WTC11 (cell line): ENCODE measurements at regions not wholly inside any gene's neighbourhood (a gene's known extent, or its start where the extent isn't known, plus 50 kb on each side); places are given as distances from the start of the nearest gene placed in this dataset.

ENCODE experiments used
- ATAC-seq: fragments of 200-7000 bp; cut with Tn5 transposase; 2 replicates; pipeline ENCODE4 v1.10.0; 2021; ENCODE audit warnings: mild to moderate bottlenecking, moderate library complexity
- CTCF ChIA-PET: fragments of 300-600 bp; sonication (Branson Sonifier 250); formaldehyde crosslinking; loops from one replicate; lab custom pipeline; 2021; ENCODE audit warnings: antibody characterized with exemption; lab: Charles Lee
- POLR2A ChIA-PET: fragments of 350-600 bp; sonication (Branson Sonifier 250); formaldehyde crosslinking; loops from one replicate; lab custom pipeline; 2021; ENCODE audit warnings: antibody characterized with exemption; lab: Charles Lee
- DNase-seq: peaks from one replicate; pipeline ENCODE4 v3.0.0; 2021; ENCODE audit warnings: low spot score
- H3K27ac Mint-ChIP-seq: 2 replicates; pipeline ENCODE4 v1.8.0; 2021; ENCODE audit warnings: mixed read lengths
- H3K27me3 Mint-ChIP-seq: 2 replicates; pipeline ENCODE4 v1.8.0; 2021; ENCODE audit warnings: low read depth, mild to moderate bottlenecking, moderate library complexity, mixed read lengths
- H3K36me3 Mint-ChIP-seq: 2 replicates; pipeline ENCODE4 v1.8.0; 2021; ENCODE audit warnings: mixed read lengths
- H3K4me1 Mint-ChIP-seq: 2 replicates; pipeline ENCODE4 v1.8.0; 2022; ENCODE audit warnings: mixed read lengths
- H3K4me3 Mint-ChIP-seq: 2 replicates; pipeline ENCODE4 v1.8.0; 2021; ENCODE audit warnings: mild to moderate bottlenecking, moderate library complexity, mixed read lengths
- H3K9me3 Mint-ChIP-seq: 2 replicates; pipeline ENCODE4 v1.8.0; 2021; ENCODE audit warnings: mixed read lengths
- ATF1 ChIP-seq: sonication (generic); formaldehyde crosslinking; IDR thresholded peaks from 2 replicates; pipeline ENCODE4 v1.8.1; 2023; ENCODE audit warnings: mild to moderate bottlenecking, moderate library complexity, missing genetic modification reagents
- ATF3 ChIP-seq: sonication (generic); formaldehyde crosslinking; conservative IDR thresholded peaks from 2 replicates; pipeline ENCODE4 v1.8.1; 2022; ENCODE audit warnings: mild to moderate bottlenecking, missing genetic modification reagents
- CDX4 ChIP-seq: fragments of 250-450 bp; sonication (Bioruptor Pico); IDR thresholded peaks from 2 replicates; pipeline ENCODE4 v1.9.0; 2021; ENCODE audit warnings: moderate library complexity, mild to moderate bottlenecking, inconsistent platforms, borderline replicate concordance
- CREM ChIP-seq: sonication (generic); formaldehyde crosslinking; IDR thresholded peaks from 2 replicates; pipeline ENCODE4 v1.8.1; 2022; ENCODE audit warnings: mild to moderate bottlenecking, missing genetic modification reagents, moderate library complexity
- CTCF ChIP-seq: fragments of 200-600 bp; IDR thresholded peaks from 2 replicates; pipeline ENCODE4 v1.8.0; 2022; ENCODE audit warnings: antibody characterized with exemption
- ETV6 ChIP-seq: sonication (generic); formaldehyde crosslinking; IDR thresholded peaks from 2 replicates; pipeline ENCODE4 v1.8.1; 2022; ENCODE audit warnings: mild to moderate bottlenecking, missing genetic modification reagents
- FOXK1 ChIP-seq: sonication (generic); formaldehyde crosslinking; IDR thresholded peaks from 2 replicates; pipeline ENCODE4 v1.8.0; 2022; ENCODE audit warnings: mild to moderate bottlenecking, moderate library complexity, missing genetic modification reagents
- FOXP4 ChIP-seq: sonication (generic); formaldehyde crosslinking; IDR thresholded peaks from 2 replicates; pipeline ENCODE4 v1.8.0; 2022; ENCODE audit warnings: mild to moderate bottlenecking, missing genetic modification reagents
- GTF2I ChIP-seq: fragments of 250-450 bp; sonication (Bioruptor Pico); conservative IDR thresholded peaks from 2 replicates; pipeline ENCODE4 v1.4.0; 2021; ENCODE audit warnings: mild to moderate bottlenecking
- KAT7 ChIP-seq: sonication (generic); formaldehyde crosslinking; IDR thresholded peaks from 2 replicates; pipeline ENCODE4 v1.8.1; 2023; ENCODE audit warnings: missing genetic modification reagents, mild to moderate bottlenecking, borderline replicate concordance
- MAX ChIP-seq: sonication (generic); formaldehyde crosslinking; IDR thresholded peaks from 2 replicates; pipeline ENCODE4 v1.8.0; 2022; ENCODE audit warnings: mild to moderate bottlenecking, missing genetic modification reagents
- NFYB ChIP-seq: sonication (generic); formaldehyde crosslinking; conservative IDR thresholded peaks from 2 replicates; pipeline ENCODE4 v1.8.0; 2022; ENCODE audit warnings: low read depth, missing genetic modification reagents
- NR3C1 ChIP-seq: sonication (generic); formaldehyde crosslinking; conservative IDR thresholded peaks from 2 replicates; pipeline ENCODE4 v1.8.1; 2023; ENCODE audit warnings: low read depth, mild to moderate bottlenecking, missing genetic modification reagents
- PREB ChIP-seq: sonication (generic); formaldehyde crosslinking; IDR thresholded peaks from 2 replicates; pipeline ENCODE4 v1.8.1; 2022; ENCODE audit warnings: mild to moderate bottlenecking, missing genetic modification reagents, moderate library complexity, borderline replicate concordance
- RELA ChIP-seq: sonication (generic); formaldehyde crosslinking; IDR thresholded peaks from 2 replicates; pipeline ENCODE4 v1.8.1; 2022; ENCODE audit warnings: missing genetic modification reagents, mild to moderate bottlenecking, borderline replicate concordance
- SMAD3 ChIP-seq: sonication (generic); formaldehyde crosslinking; IDR thresholded peaks from 2 replicates; pipeline ENCODE4 v1.8.0; 2022; ENCODE audit warnings: missing genetic modification reagents, mild to moderate bottlenecking, borderline replicate concordance
- ZBTB21 ChIP-seq: sonication (generic); formaldehyde crosslinking; IDR thresholded peaks from 2 replicates; pipeline ENCODE4 v1.8.1; 2023; ENCODE audit warnings: mild to moderate bottlenecking, missing genetic modification reagents, borderline replicate concordance
- ZNF121 ChIP-seq: sonication (generic); formaldehyde crosslinking; IDR thresholded peaks from 2 replicates; pipeline ENCODE4 v1.8.0; 2023; ENCODE audit warnings: missing genetic modification reagents
- ZNF263 ChIP-seq: sonication (generic); formaldehyde crosslinking; IDR thresholded peaks from 2 replicates; pipeline ENCODE4 v1.8.1; 2022; ENCODE audit warnings: low read depth, mild to moderate bottlenecking, moderate library complexity, missing genetic modification reagents

- TF ChIP-seq PREB (CRISPR knock-in tag) (no peak), FOXP4 (CRISPR knock-in tag) (no peak), RELA (no peak), GTF2I (CRISPR knock-in tag) (no peak)
These were observed 593.7 kb upstream of the LUZP2 start (continued) for GRCh38 chr11:23903044-23903704.

- H3K27ac Mint-ChIP-seq: no peak overlapping the region
- ChIA-PET POLR2A (no interaction called here), CTCF (no interaction called here)
- 0 out of 2 replicates have a peak, but pooled peaks cover 2% of the 10 kb centered on the region for H3K4me1 Mint-ChIP-seq
- H3K9me3 Mint-ChIP-seq: peaks cover 15% of the 10 kb centered on the region
- no peak for DNase-seq
- no peak for ATAC-seq
- no peaks in the 10 kb centered on the region for H3K27me3 Mint-ChIP-seq
- H3K4me3 Mint-ChIP-seq: no peak overlapping the region
- TF ChIP-seq KAT7 (no peak), ZNF121 (CRISPR knock-in tag) (no peak), NR3C1 (CRISPR knock-in tag) (no peak), ZBTB21 (CRISPR knock-in tag) (no peak), CTCF (no peak), MAX (CRISPR knock-in tag) (no peak), ETV6 (CRISPR knock-in tag) (no peak), ATF3 (no peak), NFYB (no peak), FOXK1 (CRISPR knock-in tag) (no peak), CREM (CRISPR knock-in tag) (no peak), GTF2I (CRISPR knock-in tag) (no peak), ZNF263 (CRISPR knock-in tag) (no peak), SMAD3 (CRISPR knock-in tag) (no peak)
- H3K36me3 Mint-ChIP-seq: no peaks in the 10 kb centered on the region
These were observed 577.4 kb upstream of the LUZP2 start for GRCh38 chr11:23919455-23919854.

GRCh38 chr11:23923357-23923756, 573.5 kb upstream of the LUZP2 start:
- CTCF ChIA-PET: no interaction called here
- no peaks in the 10 kb centered on the region for H3K36me3 Mint-ChIP-seq
- ATAC-seq: no peak

More at GRCh38 chr11:23923357-23923756, 573.5 kb upstream of the LUZP2 start:
- POLR2A ChIA-PET: no interaction called here
- no peaks in the 10 kb centered on the region for H3K27me3 Mint-ChIP-seq
- no peak for DNase-seq
- H3K9me3 Mint-ChIP-seq: no peaks in the 10 kb centered on the region
- TF ChIP-seq ATF1 (CRISPR knock-in tag) (no peak), CDX4 (CRISPR knock-in tag) (no peak)
- H3K27ac Mint-ChIP-seq: no peak overlapping the region
- H3K4me3 Mint-ChIP-seq: no peak overlapping the region
- H3K4me1 Mint-ChIP-seq: 0 out of 2 replicates have a peak, but pooled peaks cover 2% of the 10 kb centered on the region
